Hippocampal formation (tissue), 2 donors: ENCODE measurements at regions not wholly inside any gene's neighbourhood (a gene's known extent, or its start where the extent isn't known, plus 50 kb on each side); places are given as distances from the start of the nearest gene placed in this dataset.

Source experiments
- DNase-seq, 2 donors: peaks; one replicate each; lab custom pipeline; 2025; lab: John Stamatoyannopoulos, UW

GRCh38 chr1:61627365-61627764 lies 97.6 kb downstream of the TM2D1 start:
- DNase-seq = no peak

- DNase-seq = no peak
Observed at GRCh38 chr1:61626816-61627215, 98.1 kb downstream of the TM2D1 start.

- DNase-seq = no peak
Observed at GRCh38 chr1:61623852-61624251, 101.1 kb downstream of the TM2D1 start.

- DNase-seq = no peak
Observed at GRCh38 chr1:61620536-61620935, 104.4 kb downstream of the TM2D1 start.

- no peak for DNase-seq
Observed at GRCh38 chr1:61618755-61619154, 106.2 kb downstream of the TM2D1 start.

GRCh38 chr1:61618193-61618592 lies 106.7 kb downstream of the TM2D1 start:
- DNase-seq = no peak

- no peak for DNase-seq
Observed at GRCh38 chr1:61616830-61617229, 108.1 kb downstream of the TM2D1 start.

- DNase-seq = peak in 1 of 2 donors; percentile 9
Observed at GRCh38 chr1:61612602-61613001, 112.3 kb downstream of the TM2D1 start.

- no peak for DNase-seq
Observed at GRCh38 chr1:61609040-61609439, 115.9 kb downstream of the TM2D1 start.

GRCh38 chr1:61607448-61607847 lies 117.5 kb downstream of the TM2D1 start:
- no peak for DNase-seq

GRCh38 chr1:61606448-61607312 lies 118.3 kb downstream of the TM2D1 start:
- no peak for DNase-seq

- no peak for DNase-seq
Observed at GRCh38 chr1:61605607-61606321, 119.2 kb downstream of the TM2D1 start.

- DNase-seq = no peak
Observed at GRCh38 chr1:61604684-61605083, 120.3 kb downstream of the TM2D1 start.

- no peak for DNase-seq
Observed at GRCh38 chr1:61604261-61604660, 120.7 kb downstream of the TM2D1 start.

GRCh38 chr1:61602663-61603062 lies 122.3 kb downstream of the TM2D1 start:
- DNase-seq = no peak

- no peak for DNase-seq
Observed at GRCh38 chr1:61597601-61598000, 127.3 kb downstream of the TM2D1 start.

GRCh38 chr1:61593331-61593730 lies 131.6 kb downstream of the TM2D1 start:
- no peak for DNase-seq

GRCh38 chr1:61591351-61591750 lies 133.6 kb downstream of the TM2D1 start:
- no peak for DNase-seq

GRCh38 chr1:61588736-61589672 lies 135.9 kb downstream of the TM2D1 start:
- no peak for DNase-seq

- no peak for DNase-seq
Observed at GRCh38 chr1:61585714-61586113, 139.2 kb downstream of the TM2D1 start.

GRCh38 chr1:61583703-61584102 lies 141.2 kb downstream of the TM2D1 start:
- no peak for DNase-seq

GRCh38 chr1:61581251-61581650 lies 143.7 kb downstream of the TM2D1 start:
- DNase-seq = no peak
